ENCODE measurements at regions not wholly inside any gene's neighbourhood (a gene's known extent, or its start where the extent isn't known, plus 50 kb on each side); places are given as distances from the start of the nearest gene placed in this dataset.

GRCh38 chr1:2926447-2927055 is 94.7 kb upstream of the ACTRT2 start:
- ChIA-PET POLR2A (ENCODE audit: partially characterized antibody) (no interaction called here), CTCF (ENCODE audit: partially characterized antibody) (interaction anchor here (0.8 kb wide), 1 partner anchor 20 kb away, joined by 3 read pairs; no protein-coding TSS in a partner anchor)
- Histone ChIP-seq H3K79me1 (ENCODE audit: low read depth, low read length) (no peaks in the 10 kb centered on the region), H2BK120ac (replicated peaks; ENCODE audit: low read depth, low read length) (no peak overlapping the region), H3K56ac (replicated peaks; ENCODE audit: insufficient read length, low read depth, low read length) (no peak overlapping the region), H3K9ac (replicated peaks in 1 of 4; ENCODE audit: extremely low read depth in 1 of 4, low read depth in 3 of 4, low read length in 3 of 4) (no peak overlapping the region), H3K4ac (replicated peaks; ENCODE audit: insufficient read length, low read depth, low read length) (no peak overlapping the region), H2BK20ac (ENCODE audit: low read length) (no peak overlapping the region), H3K4me3 (ENCODE audit: extremely low read depth in 1 of 4, insufficient read depth in 2 of 4, low read depth in 3 of 4, low read length in 4 of 4) (no peak overlapping the region), H4K20me1 (replicated peaks in 1 of 2; ENCODE audit: control insufficient read depth in 1 of 2, insufficient read depth in 2 of 2, low read length in 2 of 2) (no peaks in the 10 kb centered on the region), H4K5ac (ENCODE audit: insufficient read length, low read depth, low read length) (no peak overlapping the region), H4K91ac (replicated peaks; ENCODE audit: insufficient read length, low read length) (no peak overlapping the region), H3K18ac (ENCODE audit: extremely low read depth, low read length) (no peak overlapping the region), H3K27me3 (replicated peaks in 1 of 4; ENCODE audit: control insufficient read depth in 3 of 4, extremely low read depth in 1 of 4, insufficient read depth in 3 of 4, low read length in 3 of 4) (no peaks in the 10 kb centered on the region), H2AK5ac (ENCODE audit: low read depth, low read length) (no peak overlapping the region), H3K23ac (ENCODE audit: insufficient read length) (no peak overlapping the region), H3K27ac (ENCODE audit: low read depth, low read length) (no peak overlapping the region), H3K36me3 (ENCODE audit: control insufficient read depth in 2 of 4, insufficient read depth in 4 of 4, low read length in 3 of 4) (no peaks in the 10 kb centered on the region), H3K9me3 (ENCODE audit: insufficient read depth in 2 of 2, low read depth in 1 of 2, low read length in 1 of 2) (peaks cover 83 to 100% of the 10 kb centered on the region in 2 experiments), H4K8ac (ENCODE audit: extremely low read depth, insufficient read depth, low read length) (peak overlapping the region; percentile 79; the same call in 1 of the 2 replicates), H2BK12ac (ENCODE audit: low read depth, low read length) (no peak overlapping the region), H3K79me2 (ENCODE audit: control insufficient read depth in 1 of 2, insufficient read depth in 2 of 2, low read length in 2 of 2) (no peaks in the 10 kb centered on the region), H2BK5ac (ENCODE audit: low read depth, low read length) (no peak overlapping the region), H3K23me2 (ENCODE audit: low read depth, low read length) (no peaks in the 10 kb centered on the region), H2AFZ (ENCODE audit: low read length) (no peak overlapping the region), H3K4me1 (replicated peaks in 1 of 4; ENCODE audit: control insufficient read depth in 3 of 4, insufficient read depth in 4 of 4, low read length in 3 of 4) (no peaks in the 10 kb centered on the region), H3K14ac (ENCODE audit: insufficient read length) (no peak overlapping the region), H2BK15ac (ENCODE audit: low read length) (no peak overlapping the region), H3K4me2 (ENCODE audit: insufficient read depth in 1 of 2, low read depth in 2 of 2, low read length in 2 of 2) (no peak overlapping the region)
- 74% methylated on average over 2 of the region's 5 CpGs; no CpG with 5 or more reads in 1 of the 2 experiments for WGBS, 2 experiments (ENCODE audit: extremely low coverage in 1 of 2, insufficient coverage in 1 of 2, insufficient read length in 1 of 2, insufficient replicate concordance in 2 of 2, low coverage in 1 of 2, low lambda C conversion rate in 2 of 2, missing lambda C conversion rate in 1 of 2)
- no peak for DNase-seq (ENCODE audit: low read depth in 1 of 2, low spot score in 2 of 2)
- TF ChIP-seq HDAC2 (IDR thresholded peaks at IDR 0.05; ENCODE audit: borderline replicate concordance in 1 of 2, low read depth in 2 of 2, low read length in 2 of 2) = no peak
- TF ChIP-seq SIRT6 (IDR thresholded peaks at IDR 0.05; ENCODE audit: low read length) = no peak
- no peak for TF ChIP-seq RFX5 (IDR thresholded peaks at IDR 0.05; ENCODE audit: borderline replicate concordance, low read depth, low read length)
- no peak for TF ChIP-seq PHF8 (conservative IDR thresholded peaks at IDR 0.05; ENCODE audit: low read depth, low read length)
- no peak for TF ChIP-seq HDAC6 (IDR thresholded peaks at IDR 0.05; ENCODE audit: low read depth, low read length)
- TF ChIP-seq EP300 (IDR thresholded peaks at IDR 0.05; ENCODE audit: borderline replicate concordance in 1 of 2, low read depth in 2 of 2, low read length in 2 of 2) = no peak
- no peak for TF ChIP-seq FOSL1 (IDR thresholded peaks at IDR 0.05; ENCODE audit: insufficient read depth, low read depth, low read length)
- TF ChIP-seq POLR2AphosphoS5 (IDR thresholded peaks at IDR 0.05; ENCODE audit: low read depth, low read length) = no peak
- no peak for TF ChIP-seq ZNF274 (IDR thresholded peaks at IDR 0.05; ENCODE audit: borderline replicate concordance, extremely low read depth, low read length)
- TF ChIP-seq NRF1 (IDR thresholded peaks at IDR 0.05; ENCODE audit: low read depth, low read length) = no peak
- TF ChIP-seq TAF1 (IDR thresholded peaks at IDR 0.05; ENCODE audit: low read depth, low read length) = no peak
- TF ChIP-seq, protein P1, sequence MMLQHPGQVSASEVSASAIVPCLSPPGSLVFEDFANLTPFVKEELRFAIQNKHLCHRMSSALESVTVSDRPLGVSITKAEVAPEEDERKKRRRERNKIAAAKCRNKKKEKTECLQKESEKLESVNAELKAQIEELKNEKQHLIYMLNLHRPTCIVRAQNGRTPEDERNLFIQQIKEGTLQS (IDR thresholded peaks at IDR 0.05; ENCODE audit: insufficient read depth, low read depth, low read length) = no peak
- no peak for TF ChIP-seq TBP (IDR thresholded peaks at IDR 0.05; ENCODE audit: low read depth, low read length)
- FAIRE-seq = no peak
